Fibroblast of lung (primary cell): ENCODE measurements at regions not wholly inside any gene's neighbourhood (a gene's known extent, or its start where the extent isn't known, plus 50 kb on each side); places are given as distances from the start of the nearest gene placed in this dataset.

Experiments used
- DNase-seq, 2 donors: peaks; one replicate each; pipeline versions ENCODE4 v3.0.0 to v3.0.0-alpha.2; 2010; ENCODE audit warnings: low read depth in 2 of 2
- H2AFZ ChIP-seq: 2 replicates; pipeline ENCODE4 v1.5.1; 2012; ENCODE audit warnings: low read length, control low read depth, inconsistent platforms
- H3K27ac ChIP-seq: 2 replicates; pipeline ENCODE4 v1.5.1; 2011; ENCODE audit warnings: low read length, control low read depth; ENCODE audit not compliant: insufficient read depth
- H3K27me3 ChIP-seq: 2 replicates; pipeline ENCODE4 v1.5.1; 2011; ENCODE audit warnings: mild to moderate bottlenecking, low read length; ENCODE audit not compliant: control insufficient read depth, insufficient read depth
- H3K36me3 ChIP-seq: 2 replicates; pipeline ENCODE4 v1.5.1; 2011; ENCODE audit warnings: low read length; ENCODE audit not compliant: control insufficient read depth, insufficient read depth
- H3K4me1 ChIP-seq: 2 replicates; pipeline ENCODE4 v1.5.1; 2011; ENCODE audit warnings: low read length; ENCODE audit not compliant: control insufficient read depth, insufficient read depth; ENCODE audit errors: extremely low read depth
- H3K4me2 ChIP-seq: 2 replicates; pipeline ENCODE4 v1.5.1; 2011; ENCODE audit warnings: low read length, control low read depth; ENCODE audit not compliant: insufficient read depth; ENCODE audit errors: extremely low read depth
- H3K4me3 ChIP-seq, 4 experiments: fragments of 200-600 bp in 1 of 4; sonication (generic) in 1 of 4; replicated peaks in 1 of 4; 2 replicates each; pipeline ENCODE4 v1.5.1; 2011 to 2016; ENCODE audit warnings: low read length in 4 of 4, low read depth in 3 of 4, mild to moderate bottlenecking in 3 of 4, control low read depth in 2 of 4, inconsistent platforms in 1 of 4, mixed read lengths in 1 of 4; ENCODE audit not compliant: insufficient read depth in 1 of 4; ENCODE audit errors: control extremely low read depth in 1 of 4
- H3K79me2 ChIP-seq: 2 replicates; pipeline ENCODE4 v1.5.1; 2012; ENCODE audit warnings: mild to moderate bottlenecking, low read length, inconsistent platforms; ENCODE audit not compliant: control insufficient read depth, insufficient read depth
- H3K9ac ChIP-seq: 2 replicates; pipeline ENCODE4 v1.5.1; 2011; ENCODE audit warnings: mild to moderate bottlenecking, low read length, control low read depth; ENCODE audit not compliant: insufficient read depth
- H3K9me3 ChIP-seq: 2 replicates; pipeline ENCODE4 v1.5.1; 2012; ENCODE audit warnings: low read depth, low read length; ENCODE audit not compliant: control insufficient read depth, insufficient read depth
- H4K20me1 ChIP-seq: 2 replicates; pipeline ENCODE4 v1.5.1; 2011; ENCODE audit warnings: low read length; ENCODE audit not compliant: control insufficient read depth, insufficient read depth; ENCODE audit errors: extremely low read depth
- EZH2 ChIP-seq: IDR thresholded peaks from 2 replicates; pipeline ENCODE4 v1.5.1; 2012; ENCODE audit warnings: low read length, control low read depth, mild to moderate bottlenecking; ENCODE audit errors: missing control alignments
- TF ChIP-seq, protein P1 (sequence below), 2 donors: IDR thresholded peaks in 1 of 2; conservative IDR thresholded peaks in 1 of 2; 1 replicate in 1 of 2; 2 replicates in 1 of 2; pipeline ENCODE4 v1.5.1; 2011 to 2012; ENCODE audit warnings: low read length in 2 of 2, control low read depth in 1 of 2, inconsistent platforms in 1 of 2, low read depth in 1 of 2, mild to moderate bottlenecking in 1 of 2

DNA sequence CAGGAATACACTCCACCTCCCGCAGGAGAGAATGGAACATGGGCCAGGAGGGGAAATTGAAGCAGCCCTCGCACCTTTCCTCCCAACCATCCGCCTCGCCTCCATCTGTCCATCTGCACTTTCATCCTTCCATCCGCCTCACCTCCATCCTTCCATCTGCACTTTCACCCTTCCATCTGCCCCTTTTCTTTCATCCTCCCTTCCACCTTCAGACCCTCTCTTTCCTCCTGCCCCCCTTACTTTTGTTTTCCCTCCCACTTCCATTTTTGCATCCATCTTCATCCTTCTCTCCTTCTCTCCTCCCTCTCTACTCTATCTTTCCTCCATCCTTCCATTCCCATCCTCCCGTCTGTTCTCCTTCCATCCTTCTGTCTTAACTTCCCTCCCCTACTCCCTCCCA is 92.2 kb upstream of the ZNF536 start:
- TF ChIP-seq EZH2: no peak
- TF ChIP-seq, protein P1, sequence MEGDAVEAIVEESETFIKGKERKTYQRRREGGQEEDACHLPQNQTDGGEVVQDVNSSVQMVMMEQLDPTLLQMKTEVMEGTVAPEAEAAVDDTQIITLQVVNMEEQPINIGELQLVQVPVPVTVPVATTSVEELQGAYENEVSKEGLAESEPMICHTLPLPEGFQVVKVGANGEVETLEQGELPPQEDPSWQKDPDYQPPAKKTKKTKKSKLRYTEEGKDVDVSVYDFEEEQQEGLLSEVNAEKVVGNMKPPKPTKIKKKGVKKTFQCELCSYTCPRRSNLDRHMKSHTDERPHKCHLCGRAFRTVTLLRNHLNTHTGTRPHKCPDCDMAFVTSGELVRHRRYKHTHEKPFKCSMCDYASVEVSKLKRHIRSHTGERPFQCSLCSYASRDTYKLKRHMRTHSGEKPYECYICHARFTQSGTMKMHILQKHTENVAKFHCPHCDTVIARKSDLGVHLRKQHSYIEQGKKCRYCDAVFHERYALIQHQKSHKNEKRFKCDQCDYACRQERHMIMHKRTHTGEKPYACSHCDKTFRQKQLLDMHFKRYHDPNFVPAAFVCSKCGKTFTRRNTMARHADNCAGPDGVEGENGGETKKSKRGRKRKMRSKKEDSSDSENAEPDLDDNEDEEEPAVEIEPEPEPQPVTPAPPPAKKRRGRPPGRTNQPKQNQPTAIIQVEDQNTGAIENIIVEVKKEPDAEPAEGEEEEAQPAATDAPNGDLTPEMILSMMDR (conservative IDR thresholded peaks at IDR 0.05 in 1 of 2, IDR thresholded peaks at IDR 0.05 in 1 of 2; ENCODE audit: low read depth in 1 of 2, low read length in 2 of 2): no peak

DNA sequence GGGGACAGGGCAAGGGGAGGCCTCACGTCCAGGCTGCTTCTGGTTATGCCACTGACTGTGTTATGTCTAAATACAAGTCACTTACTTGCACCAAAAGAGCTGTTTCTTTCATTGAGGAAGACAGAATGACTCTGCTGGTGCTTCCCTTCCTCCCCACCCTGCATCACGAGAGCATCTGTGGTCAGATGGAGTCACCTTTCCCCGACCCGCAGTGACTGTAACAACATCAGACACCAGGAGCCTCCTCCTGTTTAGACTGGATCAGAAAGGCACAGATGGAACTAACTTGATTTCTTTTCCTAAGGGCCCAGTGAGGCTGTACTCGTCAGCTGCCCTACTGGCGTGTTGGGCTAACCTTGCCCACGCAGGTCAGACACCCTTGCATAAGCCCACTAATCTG is 90.3 kb upstream of the ZNF536 start:
- no peak for TF ChIP-seq EZH2
- TF ChIP-seq, protein P1 (conservative IDR thresholded peaks at IDR 0.05 in 1 of 2, IDR thresholded peaks at IDR 0.05 in 1 of 2; ENCODE audit: low read depth in 1 of 2, low read length in 2 of 2): no peak
- Histone ChIP-seq H3K4me2 (no peak overlapping the region), H3K36me3 (no peaks in the 10 kb centered on the region), H3K27ac (no peak overlapping the region), H3K9me3 (no peaks in the 10 kb centered on the region), H3K79me2 (no peaks in the 10 kb centered on the region), H3K4me1 (no peaks in the 10 kb centered on the region), H2AFZ (no peak overlapping the region), H4K20me1 (no peaks in the 10 kb centered on the region), H3K4me3 (no peak overlapping the region), H3K9ac (no peak overlapping the region), H3K27me3 (no peaks in the 10 kb centered on the region)
- no peak for DNase-seq

More for the DNA sequence above, 92.2 kb upstream of the ZNF536 start:
- no peak overlapping the region for H3K4me2 ChIP-seq
- H2AFZ ChIP-seq: no peak overlapping the region
- no peak for DNase-seq
- H3K4me3 ChIP-seq: no peak overlapping the region
- no peak overlapping the region for H3K27ac ChIP-seq
- no peak overlapping the region for H3K9ac ChIP-seq
- no peaks in the 10 kb centered on the region for H3K36me3 ChIP-seq
- H3K27me3 ChIP-seq: no peaks in the 10 kb centered on the region
- H3K4me1 ChIP-seq: no peaks in the 10 kb centered on the region
- no peaks in the 10 kb centered on the region for H3K79me2 ChIP-seq
- H4K20me1 ChIP-seq: no peaks in the 10 kb centered on the region
- no peaks in the 10 kb centered on the region for H3K9me3 ChIP-seq

DNA sequence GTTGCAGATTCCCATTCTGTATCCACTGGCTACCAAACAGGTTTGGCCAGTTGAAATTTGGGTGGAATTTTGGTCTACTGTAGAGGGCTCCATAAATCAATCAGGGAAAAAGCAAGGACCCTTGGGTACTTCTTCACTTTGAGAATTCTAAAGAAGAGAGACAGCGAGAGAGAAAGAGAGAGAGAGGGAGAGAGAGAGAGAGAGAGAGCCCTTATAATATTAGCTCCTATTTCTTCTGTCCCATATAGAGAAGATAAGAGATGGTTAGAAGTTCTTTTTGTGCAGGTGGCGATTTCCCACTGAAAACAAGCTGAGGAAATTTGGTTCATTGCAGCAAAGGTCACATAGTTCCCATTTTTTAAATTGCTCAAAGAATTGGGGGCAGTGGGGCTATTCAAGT is 88.6 kb upstream of the ZNF536 start:
- no peak for DNase-seq
- TF ChIP-seq, protein P1 (conservative IDR thresholded peaks at IDR 0.05 in 1 of 2, IDR thresholded peaks at IDR 0.05 in 1 of 2; ENCODE audit: low read depth in 1 of 2, low read length in 2 of 2): no peak
- Histone ChIP-seq H3K27me3 (no peaks in the 10 kb centered on the region), H3K9me3 (no peaks in the 10 kb centered on the region), H3K27ac (no peak overlapping the region), H3K4me2 (no peak overlapping the region), H3K79me2 (no peaks in the 10 kb centered on the region), H4K20me1 (no peaks in the 10 kb centered on the region), H3K9ac (no peak overlapping the region), H3K4me1 (no peaks in the 10 kb centered on the region), H3K4me3 (no peak overlapping the region), H3K36me3 (no peaks in the 10 kb centered on the region), H2AFZ (no peak overlapping the region)
